NCI-H82 treated with DMSO at 0.1 percent for 48 hours (cell line): ENCODE measurements at regions not wholly inside any gene's neighbourhood (a gene's known extent, or its start where the extent isn't known, plus 50 kb on each side); places are given as distances from the start of the nearest gene placed in this dataset.

Experiments
- DNase-seq: peaks from one replicate; lab custom pipeline; 2025; ENCODE audit not compliant: unreplicated experiment; lab: John Stamatoyannopoulos, UW

DNA sequence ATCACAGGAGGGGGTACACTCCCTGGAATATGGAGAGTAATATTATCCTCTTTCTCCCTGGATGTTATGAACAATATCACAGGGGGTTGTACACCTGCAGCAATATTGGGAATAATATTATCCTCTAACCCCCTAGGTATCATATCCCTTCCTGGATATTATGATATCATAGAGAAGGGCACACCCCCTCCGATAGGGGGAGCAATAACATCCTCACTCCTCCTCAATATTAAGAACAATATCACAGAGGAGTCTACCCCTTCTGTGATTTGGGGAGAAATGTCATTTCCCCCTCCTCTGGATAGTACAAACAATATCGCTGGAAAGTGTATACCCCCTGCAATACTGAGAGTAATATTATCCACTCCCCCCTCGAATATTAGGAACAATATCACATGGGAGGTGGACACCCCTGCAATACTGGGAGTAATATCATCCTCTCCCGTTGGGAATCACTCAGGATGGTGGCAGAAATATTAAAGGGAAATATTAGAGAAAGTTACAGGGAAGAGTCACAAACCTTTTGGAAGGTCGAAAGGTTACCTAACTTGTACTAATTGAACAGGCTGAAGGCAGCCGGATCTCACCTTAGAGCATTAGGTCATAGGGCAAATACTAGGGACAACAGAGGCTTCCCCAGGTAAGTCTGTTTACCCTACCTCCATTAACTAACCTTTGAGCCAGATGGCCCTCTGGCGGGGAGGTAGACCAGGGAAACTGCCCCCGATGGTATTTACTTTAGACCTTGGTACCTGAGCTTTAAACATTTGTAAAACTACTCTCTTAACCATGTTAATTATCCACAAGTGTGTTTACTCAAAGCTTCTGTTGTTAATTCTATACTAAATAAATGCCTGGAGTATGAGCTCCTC, 57.5 kb upstream of the FREM1 start:
- no peak for DNase-seq

DNA sequence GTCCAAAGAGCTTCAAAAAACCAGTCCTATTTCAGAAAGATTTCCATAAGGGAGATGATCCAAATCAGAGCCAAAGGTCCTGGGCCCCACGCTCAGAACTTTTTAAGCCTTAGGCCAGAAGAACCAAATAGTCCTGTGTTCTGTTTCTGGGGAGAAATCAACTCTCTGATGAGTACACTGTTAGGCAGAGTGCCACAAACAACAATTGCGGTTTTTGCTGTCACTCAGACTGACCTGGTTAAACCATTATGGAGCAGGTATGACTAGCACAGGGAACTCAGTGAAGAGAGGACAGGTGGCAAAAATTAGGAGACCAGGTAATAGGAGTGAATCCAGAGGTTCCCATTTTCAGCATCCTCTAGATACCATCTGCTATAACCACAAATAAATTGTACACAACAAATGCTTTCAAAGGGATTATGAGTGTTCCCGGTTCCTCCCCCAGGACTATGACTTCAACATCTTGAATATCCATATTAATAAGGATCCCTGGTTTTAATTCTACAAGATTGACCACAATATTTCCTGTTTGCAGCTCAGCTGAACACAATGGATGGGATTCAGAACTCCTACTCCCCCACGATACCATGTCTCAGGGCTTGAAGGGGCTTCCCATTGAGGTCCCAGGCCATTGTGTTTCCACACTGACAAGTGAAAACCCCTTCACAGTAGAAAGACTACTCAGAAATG, 52.1 kb upstream of the FREM1 start:
- DNase-seq = no peak

DNA sequence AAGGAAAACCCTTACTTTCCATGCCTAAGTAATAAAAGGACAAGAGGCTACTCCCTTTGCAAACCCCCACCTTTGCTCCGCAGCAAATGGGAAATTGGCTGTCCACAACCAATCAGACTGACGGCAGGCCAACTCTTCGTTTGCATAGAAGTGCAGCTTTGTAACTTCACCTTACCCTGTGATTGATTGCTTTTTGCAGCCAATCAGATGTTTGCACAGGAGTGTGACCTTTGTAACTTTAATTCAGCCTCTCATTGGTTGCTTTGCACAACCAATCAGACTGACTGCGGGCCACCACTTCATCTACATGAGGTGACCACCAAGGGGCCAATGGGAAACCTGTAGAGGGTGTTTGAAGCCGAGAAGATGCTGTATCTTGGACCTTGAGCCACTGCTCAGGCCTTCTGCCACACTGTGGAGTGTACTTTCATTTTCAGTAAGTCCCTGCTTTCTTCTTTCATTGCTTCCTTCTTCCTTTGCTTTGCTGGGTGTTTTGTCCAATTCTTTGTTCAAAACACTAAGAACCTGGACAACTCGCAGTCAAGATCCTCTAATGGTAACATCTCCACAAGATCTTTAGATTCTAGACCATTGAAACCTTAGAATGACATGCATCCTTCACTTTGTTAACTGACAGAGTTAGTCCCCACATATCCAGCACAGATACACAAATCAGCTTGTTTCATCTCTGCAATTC, 51.3 kb upstream of the FREM1 start:
- no peak for DNase-seq

DNA sequence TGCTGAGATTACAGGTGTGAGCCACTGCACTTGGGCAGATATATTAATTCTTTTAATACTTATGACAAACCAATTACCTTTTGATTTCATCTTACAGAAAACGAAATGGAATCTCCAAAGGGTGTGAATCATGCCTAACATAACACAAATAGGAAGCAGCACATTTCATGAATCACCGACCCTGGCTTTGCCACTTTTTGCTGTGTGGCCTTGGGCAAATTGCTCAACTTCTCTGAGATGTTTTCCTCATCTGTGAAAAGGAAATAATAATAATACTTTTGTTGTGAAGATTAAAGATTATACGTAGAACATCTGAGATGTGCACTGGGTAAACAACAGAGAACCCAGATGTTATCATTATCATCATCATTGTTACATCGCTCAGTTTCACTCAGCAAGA, 50.7 kb upstream of the FREM1 start:
- no peak for DNase-seq
